Spinal cord (tissue), 9 donors: ENCODE measurements at regions not wholly inside any gene's neighbourhood (a gene's known extent, or its start where the extent isn't known, plus 50 kb on each side); places are given as distances from the start of the nearest gene placed in this dataset.
"Not testable (repeated sequence)": the region's sequence is repeated elsewhere in the genome, so short reads cannot be mapped to it uniquely, and the experiment has no call there.

Experiments used
- DNase-seq, 6 donors: peaks; one replicate each; pipeline versions ENCODE4 v3.0.0 to v3.0.0-alpha.2; 2013 to 2015; ENCODE audit warnings: low spot score in 6 of 6, low read depth in 4 of 6
- H3K27ac ChIP-seq: one replicate; pipeline ENCODE4 v1.5.1; 2013; ENCODE audit warnings: low read depth, low read length, control low read depth
- H3K27me3 ChIP-seq: one replicate; pipeline ENCODE4 v1.6.1; 2013; ENCODE audit warnings: low read length; ENCODE audit not compliant: control insufficient read depth, insufficient read depth
- H3K36me3 ChIP-seq: one replicate; pipeline ENCODE4 v1.6.1; 2013; ENCODE audit warnings: low read length; ENCODE audit not compliant: control insufficient read depth, insufficient read depth
- H3K4me1 ChIP-seq: one replicate; pipeline ENCODE4 v1.6.1; 2013; ENCODE audit warnings: low read length; ENCODE audit not compliant: control insufficient read depth, insufficient read depth
- H3K4me3 ChIP-seq: one replicate; pipeline ENCODE4 v1.5.1; 2013; ENCODE audit warnings: low read depth, low read length, control low read depth
- H3K9me3 ChIP-seq: one replicate; pipeline ENCODE4 v1.6.1; 2013; ENCODE audit warnings: low read length; ENCODE audit not compliant: control insufficient read depth, insufficient read depth
- WGBS: methylation state at CpG from one replicate; pipeline ENCODE4 v1.1.5; 2013; ENCODE audit warnings: missing lambda C conversion rate; ENCODE audit not compliant: insufficient coverage; 5-methylcytosine and 5-hydroxymethylcytosine counted together
- donor health status: healthy.

DNA sequence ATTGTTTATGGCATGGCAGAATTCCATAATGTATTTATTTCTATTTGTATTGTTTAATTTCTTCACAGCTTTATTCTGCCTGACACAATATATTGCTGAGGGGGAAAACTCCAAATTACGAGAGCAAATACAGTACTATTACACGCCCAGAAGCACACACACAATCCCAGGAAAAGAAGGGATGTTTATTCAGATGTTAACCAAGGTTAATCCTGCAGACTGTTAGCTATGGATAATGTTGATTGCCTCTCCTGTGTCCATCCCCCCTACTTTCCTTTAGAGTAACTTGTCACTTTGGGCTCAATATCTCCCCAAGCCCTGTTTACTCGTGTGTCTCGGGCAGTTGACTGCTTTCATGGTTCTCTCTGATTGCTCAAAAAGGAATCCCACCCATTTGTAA is 84.2 kb upstream of the ERCC6L2 start:
- WGBS: no CpG with 5 or more reads among the region's 4 CpGs
- H3K4me3 ChIP-seq: no peak overlapping the region
- H3K36me3 ChIP-seq: no peaks in the 10 kb centered on the region

DNA sequence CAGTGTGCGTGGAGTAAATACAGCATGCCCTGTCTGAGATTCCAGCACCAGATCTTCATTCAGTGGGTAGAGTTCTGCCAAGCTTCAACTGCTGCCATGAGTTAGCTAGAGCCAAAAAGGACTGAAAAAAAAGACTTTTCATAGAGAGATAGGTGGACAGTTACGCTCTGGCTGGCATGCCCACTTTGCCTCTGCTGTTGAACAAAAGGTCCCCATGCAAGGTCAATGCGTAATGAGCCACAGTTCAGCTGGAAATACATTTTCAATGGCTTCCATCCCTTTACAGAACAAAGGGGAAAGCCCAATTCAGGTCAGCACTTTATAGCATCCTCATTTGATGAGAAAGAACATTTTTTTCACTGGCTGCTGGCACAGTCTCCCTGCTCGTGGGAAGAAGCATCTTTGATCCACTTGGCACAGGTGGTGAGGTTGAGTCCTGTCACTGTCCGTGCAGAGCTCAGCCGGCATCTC is 86.9 kb upstream of the ERCC6L2 start:
- H3K36me3 ChIP-seq: no peaks in the 10 kb centered on the region
- 30% methylated on average over 4 of the region's 6 CpGs for WGBS
- no peak overlapping the region for H3K4me3 ChIP-seq
- H3K9me3 ChIP-seq: no peaks in the 10 kb centered on the region
- H3K27ac ChIP-seq: no peak overlapping the region
- H3K27me3 ChIP-seq: no peaks in the 10 kb centered on the region
- peaks cover 3% of the 10 kb centered on the region for H3K4me1 ChIP-seq
- DNase-seq: peak in 2 of 6 donors; percentile 50 to 73

More for the DNA sequence above, 84.2 kb upstream of the ERCC6L2 start:
- H3K27me3 ChIP-seq: no peaks in the 10 kb centered on the region
- H3K4me1 ChIP-seq: peaks cover 3% of the 10 kb centered on the region
- DNase-seq: no peak
- no peak overlapping the region for H3K27ac ChIP-seq
- H3K9me3 ChIP-seq: no peaks in the 10 kb centered on the region

DNA sequence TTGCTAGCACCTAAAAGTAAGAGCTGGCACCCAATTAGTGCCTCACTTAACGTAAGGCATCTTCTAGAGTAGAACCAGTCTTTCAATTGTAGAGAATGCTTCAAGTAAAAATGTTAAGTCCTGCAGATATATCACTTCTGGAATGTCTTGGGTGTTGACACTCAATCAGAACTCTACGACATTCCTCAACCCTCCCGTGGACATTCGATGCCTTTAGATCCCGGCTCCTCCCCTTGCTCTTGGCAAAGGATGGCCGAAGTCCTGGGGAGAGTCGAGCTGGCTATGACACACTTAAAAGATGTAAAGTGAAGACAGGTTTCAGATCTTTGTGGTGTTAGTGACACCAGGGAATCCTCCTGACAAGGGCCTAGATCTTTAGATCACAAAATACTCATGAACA is 87.5 kb upstream of the ERCC6L2 start:
- DNase-seq: no peak
- no peak overlapping the region for H3K4me3 ChIP-seq
- H3K27me3 ChIP-seq: no peaks in the 10 kb centered on the region
- H3K36me3 ChIP-seq: no peaks in the 10 kb centered on the region
- peaks cover 3% of the 10 kb centered on the region for H3K4me1 ChIP-seq
- WGBS: 50% methylated on average over 3 of the region's 7 CpGs
- H3K27ac ChIP-seq: no peak overlapping the region
- no peaks in the 10 kb centered on the region for H3K9me3 ChIP-seq

DNA sequence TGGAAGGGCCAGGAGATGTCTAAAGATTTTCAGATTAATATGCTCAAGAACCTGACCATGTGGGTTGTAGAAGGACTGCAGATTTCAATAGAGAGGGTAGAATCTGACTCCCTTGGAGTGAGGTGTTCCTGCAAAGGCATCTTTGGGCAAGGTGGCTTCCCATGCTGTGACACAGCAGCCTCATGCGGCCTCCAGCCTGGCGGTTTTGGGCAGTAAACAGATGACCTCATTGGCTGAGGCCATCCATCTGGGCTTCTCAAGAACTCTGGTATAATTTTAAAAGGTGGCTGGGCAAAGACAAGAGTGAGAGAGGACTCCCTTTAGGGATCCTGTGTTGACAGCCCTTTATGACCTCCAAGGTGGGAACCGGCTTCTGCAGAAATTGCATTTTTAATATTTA is 90.3 kb upstream of the ERCC6L2 start:
- no peaks in the 10 kb centered on the region for H3K9me3 ChIP-seq
- H3K27me3 ChIP-seq: no peaks in the 10 kb centered on the region
- DNase-seq: no peak
- H3K27ac ChIP-seq: no peak overlapping the region
- H3K36me3 ChIP-seq: no peaks in the 10 kb centered on the region
- 91% methylated on average over 2 of the region's 3 CpGs for WGBS
- H3K4me1 ChIP-seq: peaks cover 3% of the 10 kb centered on the region
- no peak overlapping the region for H3K4me3 ChIP-seq

DNA sequence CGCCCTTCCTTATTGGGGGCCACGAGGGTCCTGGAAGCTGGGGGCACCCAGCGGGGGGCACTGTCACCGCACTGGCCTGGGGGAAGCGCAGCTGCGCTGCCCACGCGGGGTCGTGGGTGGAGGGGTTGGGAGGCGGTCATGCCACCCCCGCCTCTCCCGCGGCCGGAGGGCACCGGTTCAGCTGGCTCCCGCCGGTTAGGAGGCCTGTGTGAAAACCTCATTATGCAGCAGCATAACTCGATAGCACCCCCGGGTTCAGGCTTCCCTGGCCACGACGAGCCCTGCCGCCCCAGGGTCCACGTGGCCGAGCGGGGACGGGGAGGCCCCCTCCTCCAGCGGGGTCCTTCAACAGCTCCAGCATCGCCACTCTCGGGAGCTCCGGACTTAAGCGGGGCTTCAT is 91.2 kb upstream of the ERCC6L2 start:
- Histone ChIP-seq H3K27ac (no peak overlapping the region), H3K4me1 (peaks cover 3% of the 10 kb centered on the region), H3K36me3 (no peaks in the 10 kb centered on the region), H3K4me3 (no peak overlapping the region), H3K27me3 (no peaks in the 10 kb centered on the region), H3K9me3 (no peaks in the 10 kb centered on the region)
- no peak for DNase-seq
- WGBS: 90% methylated on average over 30 of the region's 31 CpGs

DNA sequence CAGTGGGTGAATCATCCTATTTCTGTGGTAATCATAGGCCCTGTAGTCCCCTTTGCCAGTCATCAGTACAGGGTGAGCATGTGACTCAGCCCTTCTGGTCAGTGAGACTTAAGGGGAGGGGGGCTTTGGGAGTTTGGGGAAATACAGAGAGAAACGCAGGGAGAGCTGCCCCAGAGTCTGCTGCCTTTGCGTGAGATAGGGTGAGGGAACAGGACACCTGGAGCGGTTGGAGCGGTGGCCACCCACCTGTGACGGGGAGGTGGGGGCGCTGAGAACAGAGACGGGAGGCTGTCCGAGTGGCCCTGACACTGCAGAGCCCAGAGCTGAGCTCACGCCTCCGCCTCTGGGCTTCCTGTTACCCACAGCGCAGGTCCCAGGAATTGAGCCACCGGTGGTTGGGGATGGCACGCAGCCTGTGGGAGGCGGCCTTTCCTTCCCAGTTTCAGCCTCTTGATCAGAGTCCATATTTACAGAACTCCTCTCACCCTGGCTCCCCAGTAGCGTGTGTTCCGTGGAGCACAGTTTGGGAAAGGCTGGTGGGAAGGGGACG is 92.0 kb upstream of the ERCC6L2 start:
- H3K4me3 ChIP-seq: no peak overlapping the region
- H3K27me3 ChIP-seq: no peaks in the 10 kb centered on the region
- no peak overlapping the region for H3K27ac ChIP-seq
- WGBS: 97% methylated on average over 15 of the region's 17 CpGs
- no peaks in the 10 kb centered on the region for H3K4me1 ChIP-seq
- no peaks in the 10 kb centered on the region for H3K36me3 ChIP-seq
- H3K9me3 ChIP-seq: no peaks in the 10 kb centered on the region
- DNase-seq: no peak

DNA sequence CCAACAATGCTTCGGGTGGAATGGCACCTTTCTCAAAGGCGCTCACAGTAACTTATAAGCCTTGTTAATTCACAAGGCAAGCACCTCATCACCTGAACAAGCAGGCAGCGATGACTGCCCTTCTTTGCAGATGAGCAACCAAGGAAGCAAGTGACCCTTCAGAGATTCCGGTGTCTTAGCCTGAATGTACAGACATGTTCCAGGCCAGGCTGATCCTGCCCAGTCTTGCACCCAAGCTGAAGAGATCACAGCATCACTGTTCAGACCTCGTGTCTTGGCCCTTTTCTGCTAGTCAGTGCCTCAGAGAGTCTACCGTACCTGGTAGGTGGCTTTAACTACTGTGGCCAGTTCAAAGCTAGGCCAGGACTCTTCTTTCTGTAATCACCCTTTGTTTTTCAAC is 94.7 kb upstream of the ERCC6L2 start:
- DNase-seq: no peak
- 88% methylated on average over 6 of the region's 6 CpGs for WGBS
- Histone ChIP-seq H3K4me3 (no peak overlapping the region), H3K36me3 (no peaks in the 10 kb centered on the region), H3K4me1 (no peaks in the 10 kb centered on the region), H3K27ac (no peak overlapping the region), H3K9me3 (no peaks in the 10 kb centered on the region), H3K27me3 (no peaks in the 10 kb centered on the region)

DNA sequence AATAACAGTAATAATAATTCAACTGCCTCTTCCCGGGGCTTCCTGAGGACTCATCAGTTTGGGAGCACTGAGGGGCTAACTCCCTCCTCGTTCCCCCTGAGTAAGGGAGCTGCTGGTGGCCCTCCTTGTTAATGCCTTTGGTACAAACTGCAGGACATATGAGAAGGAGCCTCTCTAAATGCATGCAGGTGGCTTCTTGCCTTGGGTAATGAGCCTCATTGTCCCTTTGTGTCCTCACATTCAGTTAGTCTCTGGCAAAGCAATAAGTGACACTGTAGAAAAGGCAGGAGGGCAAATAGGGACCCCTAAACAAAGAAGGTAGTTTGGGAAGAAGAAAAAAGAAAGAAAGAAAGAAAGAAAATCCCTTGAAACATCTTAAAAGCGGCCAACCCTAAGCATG is 95.4 kb upstream of the ERCC6L2 start:
- WGBS: 38% methylated on average over 1 of the region's 3 CpGs
- H3K36me3 ChIP-seq: no peaks in the 10 kb centered on the region
- no peaks in the 10 kb centered on the region for H3K4me1 ChIP-seq
- no peak overlapping the region for H3K4me3 ChIP-seq
- H3K27me3 ChIP-seq: no peaks in the 10 kb centered on the region
- DNase-seq: no peak
- H3K9me3 ChIP-seq: no peaks in the 10 kb centered on the region
- no peak overlapping the region for H3K27ac ChIP-seq

DNA sequence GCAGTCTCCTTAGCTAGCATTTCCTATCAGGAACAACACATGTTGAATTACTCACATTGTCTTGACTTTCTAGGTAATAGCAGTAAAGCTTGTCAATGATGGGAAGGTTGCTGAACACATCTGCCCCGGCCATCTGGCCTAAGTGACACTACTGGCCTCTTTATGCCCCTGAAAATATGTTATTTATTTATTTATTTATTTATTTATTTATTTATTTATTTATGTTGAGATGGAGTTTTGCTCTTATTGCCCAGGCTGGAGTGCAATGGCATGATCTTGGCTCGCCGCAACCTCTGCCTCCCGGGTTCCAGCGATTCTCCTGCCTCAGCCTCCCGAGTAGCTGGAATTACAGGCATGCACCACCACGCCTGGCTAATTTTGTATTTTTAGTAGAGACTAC is 95.9 kb upstream of the ERCC6L2 start:
- 100% methylated on average over 5 of the region's 7 CpGs for WGBS
- not testable (repeated sequence) for H3K27ac ChIP-seq, H3K36me3 ChIP-seq, DNase-seq, H3K27me3 ChIP-seq, H3K4me3 ChIP-seq, H3K4me1 ChIP-seq, H3K9me3 ChIP-seq

DNA sequence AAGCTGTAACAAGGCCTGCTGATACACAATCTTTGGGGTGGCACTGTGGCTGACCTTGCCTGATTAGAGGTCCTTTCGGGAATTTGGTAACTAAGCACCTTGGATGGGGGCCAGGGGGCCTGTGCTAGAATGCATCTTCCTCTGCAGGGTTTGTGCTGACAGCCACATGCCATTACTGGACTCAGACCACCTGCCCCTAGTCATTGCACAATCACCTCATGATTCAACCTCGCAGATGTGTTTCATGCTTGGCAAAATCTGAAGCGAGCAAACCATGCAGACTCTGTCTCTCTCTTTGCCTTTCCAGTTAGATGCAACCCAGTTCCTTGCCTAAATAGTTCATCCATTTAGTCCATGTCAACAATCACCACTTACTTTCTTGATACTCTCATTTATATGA is 96.5 kb upstream of the ERCC6L2 start:
- Histone ChIP-seq H3K36me3 (no peaks in the 10 kb centered on the region), H3K27me3 (no peaks in the 10 kb centered on the region), H3K4me3 (no peak overlapping the region), H3K4me1 (no peaks in the 10 kb centered on the region), H3K27ac (no peak overlapping the region), H3K9me3 (no peaks in the 10 kb centered on the region)
- DNase-seq: no peak
- WGBS: 67% methylated on average over 3 of the region's 3 CpGs
